DMS114 treated with DMSO at 0.1 percent for 48 hours (cell line): ENCODE measurements at regions not wholly inside any gene's neighbourhood (a gene's known extent, or its start where the extent isn't known, plus 50 kb on each side); places are given as distances from the start of the nearest gene placed in this dataset.
"Not testable (repeated sequence)": the region's sequence is repeated elsewhere in the genome, so short reads cannot be mapped to it uniquely, and the experiment has no call there.

ENCODE experiments used
- DNase-seq: peaks from one replicate; lab custom pipeline; 2025; ENCODE audit not compliant: unreplicated experiment; lab: John Stamatoyannopoulos, UW

GRCh38 chr20:1757606-1758512, 100.3 kb upstream of the SIRPG start:
- DNase-seq = no peak

DNA sequence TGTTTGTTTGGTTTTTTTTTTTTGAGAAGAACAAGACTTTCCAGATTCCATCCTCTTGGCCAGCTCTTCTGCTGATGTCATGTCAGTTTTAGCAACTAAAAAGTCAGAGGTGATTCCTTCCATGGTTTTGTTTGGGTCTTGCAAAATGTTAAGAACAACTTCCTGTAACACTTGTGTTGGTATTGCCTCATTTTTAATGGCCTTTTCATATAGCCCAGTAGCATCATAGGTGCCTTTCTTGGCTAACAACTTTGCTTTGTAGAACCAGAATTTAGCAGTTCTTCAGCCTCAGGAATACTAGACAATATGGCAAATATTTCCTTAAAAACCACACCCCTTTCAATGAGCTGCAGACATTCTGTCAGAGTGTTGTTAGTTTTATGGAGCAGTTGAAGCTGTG, 99.5 kb upstream of the SIRPG start:
- DNase-seq = no peak

GRCh38 chr20:1754749-1755148, 97.2 kb upstream of the SIRPG start:
- no peak for DNase-seq

DNA sequence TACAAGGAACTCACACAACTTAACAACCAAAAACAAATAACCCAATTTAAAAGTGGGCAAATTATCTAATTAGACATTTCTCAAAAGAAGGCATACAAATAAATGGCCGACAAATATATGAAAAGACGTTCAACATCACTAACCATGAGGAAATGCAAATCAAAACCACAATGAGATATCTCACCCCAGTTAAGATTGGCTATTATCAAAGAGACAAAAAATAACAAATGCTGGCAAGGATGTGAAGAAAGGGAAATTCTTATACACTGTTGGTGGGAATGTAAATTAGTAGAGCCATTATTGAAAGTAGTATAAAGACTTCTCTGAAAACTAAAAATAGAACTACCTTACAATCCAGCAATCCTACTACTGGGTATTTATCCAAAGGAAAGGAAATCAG, 96.7 kb upstream of the SIRPG start:
- DNase-seq = no peak

DNA sequence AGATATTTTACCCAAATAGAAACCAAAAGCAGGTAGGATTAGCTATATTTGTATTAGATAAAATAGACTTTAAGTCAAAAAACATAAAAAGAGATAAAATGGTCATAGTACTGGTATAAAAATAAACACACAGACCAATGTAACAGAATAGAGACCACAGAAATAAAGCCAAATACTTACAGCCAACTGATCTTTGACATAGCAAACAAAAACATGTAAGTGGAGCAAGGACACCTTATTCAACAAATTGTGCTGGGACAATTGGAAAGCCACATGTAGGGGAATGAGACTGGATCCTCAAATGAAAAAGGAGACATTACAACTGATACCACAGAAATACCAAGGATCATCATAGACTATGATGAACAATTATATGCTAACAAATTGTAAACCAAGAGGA, 94.5 kb upstream of the SIRPG start:
- DNase-seq = no peak

DNA sequence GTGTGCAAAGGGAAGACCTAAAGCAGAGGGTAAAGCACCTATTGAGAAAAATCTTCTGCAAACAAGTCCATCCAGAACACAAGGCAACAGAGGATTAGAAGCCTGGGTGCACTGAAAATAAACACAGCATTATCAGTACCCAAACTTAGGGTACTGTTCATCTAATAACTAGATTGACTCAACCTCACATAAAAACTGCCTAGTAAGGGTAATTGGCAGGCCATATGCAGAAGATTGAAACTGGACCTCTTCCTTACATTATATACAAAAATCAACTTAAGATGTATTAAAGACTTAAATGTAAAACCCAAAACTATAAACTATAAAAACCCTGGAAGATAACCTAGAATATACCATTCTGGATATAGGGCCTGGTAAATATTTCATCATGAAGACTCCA, 91.2 kb upstream of the SIRPG start:
- DNase-seq = no peak

- DNase-seq = no peak
Observed at GRCh38 chr20:1747953-1748577, 90.5 kb upstream of the SIRPG start.

DNA sequence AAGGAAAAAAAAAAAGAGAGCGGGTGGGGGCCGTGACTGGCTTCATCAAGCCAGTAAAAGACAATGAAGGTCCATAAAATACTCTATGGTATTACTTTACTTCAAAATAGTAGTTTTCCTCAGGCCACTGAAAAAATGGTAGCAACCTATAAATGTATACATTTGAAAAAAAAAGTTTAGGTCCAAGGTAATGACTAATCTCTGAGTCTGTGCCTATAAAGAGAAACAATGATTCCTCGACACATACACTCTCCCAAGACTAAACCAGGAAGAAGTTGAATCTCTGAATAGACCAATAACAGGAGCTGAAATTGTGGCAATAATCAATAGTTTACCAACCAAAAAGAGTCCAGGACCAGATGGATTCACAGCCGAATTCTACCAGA, 84.5 kb upstream of the SIRPG start:
- not testable (repeated sequence) for DNase-seq

DNA sequence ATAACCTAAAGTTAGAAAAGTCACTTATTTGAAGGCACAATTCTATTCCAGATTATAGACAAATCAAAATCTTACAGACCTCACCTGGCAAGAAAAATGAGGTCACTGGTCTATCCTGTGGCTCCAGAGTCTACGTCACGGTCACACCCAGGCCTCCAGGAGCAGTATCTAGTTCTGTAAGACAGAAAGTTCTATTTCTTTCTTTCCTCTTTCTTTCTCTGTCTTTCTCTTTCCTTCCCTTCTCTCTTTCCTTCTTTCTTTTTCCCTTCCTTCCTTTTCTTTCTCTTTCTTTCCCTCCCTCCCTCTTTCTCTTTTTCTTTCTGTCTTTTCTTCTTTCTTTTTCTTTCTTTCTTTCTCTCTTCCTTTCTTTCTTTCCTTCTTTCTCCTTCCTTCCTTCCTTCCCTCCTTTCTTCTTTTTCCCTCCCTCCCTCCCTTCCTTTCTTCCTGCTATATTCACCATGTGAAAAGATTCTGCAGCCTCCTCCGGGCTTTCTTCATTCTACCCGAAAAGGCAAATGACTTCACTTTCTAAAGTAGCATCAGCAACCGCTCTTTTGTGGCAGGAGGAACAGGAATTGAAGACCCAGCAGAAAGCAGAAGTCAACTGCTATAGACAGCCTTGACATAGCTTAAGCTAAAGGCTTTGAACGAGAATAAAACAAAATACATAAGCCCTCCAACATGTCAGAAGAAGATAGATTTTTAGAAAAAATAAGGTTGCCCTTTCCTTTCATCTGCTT, 83.9 kb upstream of the SIRPG start:
- no peak for DNase-seq

GRCh38 chr20:1737134-1737533, 79.6 kb upstream of the SIRPG start:
- DNase-seq = no peak

GRCh38 chr20:1735417-1736089, 78.0 kb upstream of the SIRPG start:
- DNase-seq = no peak

DNA sequence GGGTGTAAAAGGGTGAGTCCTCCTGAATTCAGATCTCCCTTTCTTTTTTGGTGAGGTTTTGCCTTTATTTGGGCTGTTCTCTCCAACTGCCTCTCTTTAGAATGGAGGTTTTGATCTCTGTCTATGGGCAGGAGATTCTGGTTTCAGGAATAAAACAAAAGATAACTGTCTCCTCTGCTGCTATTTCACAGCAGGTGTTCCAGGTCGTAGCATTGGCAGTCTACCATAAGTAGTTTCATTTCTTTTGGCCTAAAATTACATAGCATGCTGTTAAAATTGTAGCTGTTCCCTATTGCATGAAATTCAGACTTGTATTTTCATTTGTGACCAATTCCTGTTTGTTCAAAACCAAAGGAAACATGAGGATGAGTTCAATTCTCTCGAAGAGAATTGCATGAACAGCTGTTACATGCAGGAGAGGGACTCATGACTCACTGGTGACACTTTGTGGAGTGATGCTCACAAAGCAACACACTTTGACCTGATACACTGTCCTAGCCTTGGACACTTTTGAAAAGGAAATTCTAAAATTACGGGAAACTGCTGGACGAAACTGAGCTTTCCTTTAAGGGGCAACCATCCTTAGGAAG, 76.8 kb upstream of the SIRPG start:
- DNase-seq = no peak

GRCh38 chr20:1731828-1732375, 74.3 kb upstream of the SIRPG start:
- DNase-seq = not testable (repeated sequence)

DNA sequence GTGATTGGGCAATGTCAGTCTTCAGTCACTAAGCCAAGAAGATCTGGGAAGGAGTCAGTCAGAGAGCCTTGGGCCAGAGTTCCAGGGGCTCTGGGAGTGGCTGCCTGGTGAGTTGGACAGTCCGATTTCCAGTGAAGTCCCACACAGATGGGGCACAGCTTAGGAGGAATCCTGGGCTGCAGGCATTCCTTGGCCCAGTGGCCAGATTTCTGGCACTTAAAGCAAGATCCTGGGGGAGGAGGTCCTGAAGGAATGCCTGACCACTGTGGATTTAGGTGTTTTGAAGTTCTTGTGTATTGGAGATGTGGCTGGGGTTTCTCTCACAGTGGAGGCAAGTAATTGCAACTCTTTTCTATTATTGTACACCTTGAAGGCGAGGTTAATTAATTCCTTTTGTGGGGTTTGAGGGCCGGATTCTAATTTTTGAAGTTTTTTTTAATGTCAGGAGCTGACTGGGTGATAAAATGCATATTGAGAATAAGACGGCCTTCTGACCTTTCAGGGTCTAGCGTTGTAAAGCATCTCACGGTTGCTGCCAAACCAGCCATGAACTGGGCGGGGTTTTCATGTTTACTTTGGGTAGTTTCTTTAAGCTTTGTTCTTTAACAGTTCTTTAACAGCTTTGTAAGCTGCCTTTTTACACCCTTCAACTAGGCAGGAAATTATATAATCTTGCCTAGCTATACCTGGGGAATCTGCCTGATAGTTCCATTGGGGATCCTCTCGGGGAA, 73.6 kb upstream of the SIRPG start:
- not testable (repeated sequence) for DNase-seq

GRCh38 chr20:1727303-1727702, 69.7 kb upstream of the SIRPG start:
- DNase-seq = not testable (repeated sequence)

- DNase-seq = no peak
Observed at GRCh38 chr20:1724901-1725300, 67.3 kb upstream of the SIRPG start.

DNA sequence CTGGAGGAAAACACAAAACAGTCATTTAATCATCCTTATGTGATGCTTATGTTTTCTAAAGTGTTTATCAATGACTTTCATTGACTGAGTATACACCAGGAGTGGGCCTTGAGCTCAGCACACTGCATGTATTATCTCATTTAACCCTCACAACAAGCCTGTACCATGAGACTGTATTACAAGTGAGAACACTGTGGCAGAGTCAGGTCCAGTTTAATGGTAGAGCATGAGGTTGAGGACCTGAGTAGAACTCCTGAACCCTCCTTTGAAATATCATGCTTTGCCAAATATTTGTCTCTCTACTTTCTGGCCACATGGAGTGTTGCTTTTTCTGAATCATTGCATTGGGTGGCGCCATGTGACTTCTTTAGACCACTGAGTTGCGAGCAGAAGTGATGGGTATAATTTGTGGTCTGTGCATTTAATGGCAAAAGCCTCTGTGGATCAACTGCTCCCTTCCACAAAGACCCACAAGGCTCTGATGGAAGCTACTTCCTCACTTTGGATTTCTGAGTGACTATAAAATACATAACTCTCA, 65.0 kb upstream of the SIRPG start:
- no peak for DNase-seq

- DNase-seq = no peak
Observed at GRCh38 chr20:1721687-1722512, 64.3 kb upstream of the SIRPG start.
